ENCODE measurements at regions not wholly inside any gene's neighbourhood (a gene's known extent, or its start where the extent isn't known, plus 50 kb on each side); places are given as distances from the start of the nearest gene placed in this dataset.

DNA sequence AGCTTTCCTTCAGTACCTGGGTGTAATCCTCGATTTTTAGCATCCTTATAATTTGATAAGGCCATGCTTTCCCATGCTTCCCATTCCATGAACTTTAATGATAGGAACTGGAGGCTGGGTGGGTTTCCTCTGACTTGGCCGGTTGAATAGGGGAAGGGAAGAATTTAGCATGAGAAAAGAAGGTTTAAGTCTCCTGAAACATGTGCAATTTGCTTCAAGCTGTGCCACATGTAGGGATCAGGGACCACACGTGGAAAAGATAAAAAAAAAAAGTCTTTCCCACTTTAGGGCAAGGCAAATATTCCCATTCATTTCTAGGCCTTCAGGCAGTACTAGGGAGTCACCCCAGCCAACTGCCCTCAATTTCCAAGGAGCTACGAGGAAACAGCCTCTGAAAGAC, 900.3 kb downstream of the DSC3 start:
- TF ChIP-seq, protein P1, sequence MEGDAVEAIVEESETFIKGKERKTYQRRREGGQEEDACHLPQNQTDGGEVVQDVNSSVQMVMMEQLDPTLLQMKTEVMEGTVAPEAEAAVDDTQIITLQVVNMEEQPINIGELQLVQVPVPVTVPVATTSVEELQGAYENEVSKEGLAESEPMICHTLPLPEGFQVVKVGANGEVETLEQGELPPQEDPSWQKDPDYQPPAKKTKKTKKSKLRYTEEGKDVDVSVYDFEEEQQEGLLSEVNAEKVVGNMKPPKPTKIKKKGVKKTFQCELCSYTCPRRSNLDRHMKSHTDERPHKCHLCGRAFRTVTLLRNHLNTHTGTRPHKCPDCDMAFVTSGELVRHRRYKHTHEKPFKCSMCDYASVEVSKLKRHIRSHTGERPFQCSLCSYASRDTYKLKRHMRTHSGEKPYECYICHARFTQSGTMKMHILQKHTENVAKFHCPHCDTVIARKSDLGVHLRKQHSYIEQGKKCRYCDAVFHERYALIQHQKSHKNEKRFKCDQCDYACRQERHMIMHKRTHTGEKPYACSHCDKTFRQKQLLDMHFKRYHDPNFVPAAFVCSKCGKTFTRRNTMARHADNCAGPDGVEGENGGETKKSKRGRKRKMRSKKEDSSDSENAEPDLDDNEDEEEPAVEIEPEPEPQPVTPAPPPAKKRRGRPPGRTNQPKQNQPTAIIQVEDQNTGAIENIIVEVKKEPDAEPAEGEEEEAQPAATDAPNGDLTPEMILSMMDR (conservative IDR thresholded peaks at IDR 0.05 in 1 of 2, IDR thresholded peaks at IDR 0.05 in 1 of 2; ENCODE audit: low read depth in 1 of 2, low read length in 2 of 2): no peak
- no peak for TF ChIP-seq EZH2 (IDR thresholded peaks at IDR 0.05; ENCODE audit: low read length, missing control alignments)

Measured in fibroblast of lung (primary cell).